ENCODE measurements at regions not wholly inside any gene's neighbourhood (a gene's known extent, or its start where the extent isn't known, plus 50 kb on each side); places are given as distances from the start of the nearest gene placed in this dataset.

GRCh38 chr7:32178677-32179366 lies 108.6 kb upstream of the PDE1C start:
- SMC1A ChIA-PET (ENCODE audit: uncharacterized antibody, unreplicated experiment), result no interaction called here
- in situ Hi-C loops (cut with MboI) (no loop called here), intact Hi-C loops (cut with micrococcal nuclease; ENCODE audit: unreplicated experiment) (no loop called here)
- H3K4me2 ChIP-seq (ENCODE audit: control insufficient read depth, insufficient read depth), result no peak overlapping the region
- CTCF ChIA-PET, result no interaction called here
- no peaks in the 10 kb centered on the region for H3K4me1 ChIP-seq (ENCODE audit: control insufficient read depth, insufficient read depth, low read length)
- no peaks in the 10 kb centered on the region for H3K9me3 ChIP-seq (replicated peaks; ENCODE audit: control insufficient read depth, insufficient read depth, low read length)
- DNase-seq (ENCODE audit: low read depth, low spot score) (no peak), FAIRE-seq (no peak), ATAC-seq (no peak)
- no TSS peak for BruUV-seq (replicated peaks)
- H3K36me3 ChIP-seq (ENCODE audit: control insufficient read depth in 2 of 2, insufficient read depth in 2 of 2, low read length in 1 of 2), result no peaks in the 10 kb centered on the region
- H3K27ac ChIP-seq (ENCODE audit: control insufficient read depth, insufficient read depth), result no peak overlapping the region
- RAD21 ChIA-PET (ENCODE audit: unreplicated experiment), result no interaction called here
- H3K9ac ChIP-seq (ENCODE audit: control insufficient read depth, insufficient read depth, low read length), result no peak overlapping the region
- no peaks in the 10 kb centered on the region for H3K79me2 ChIP-seq (ENCODE audit: control insufficient read depth, insufficient read depth, low read length)
- H4K20me1 ChIP-seq (ENCODE audit: control insufficient read depth, insufficient read depth), result no peaks in the 10 kb centered on the region
- no peaks in the 10 kb centered on the region; a peak in 1 of 4 replicates for H3K27me3 ChIP-seq (replicated peaks in 1 of 2; ENCODE audit: control insufficient read depth in 2 of 2, insufficient read depth in 2 of 2, low read length in 1 of 2)
- H2AFZ ChIP-seq (ENCODE audit: control insufficient read depth, low read depth, low read length), result no peak overlapping the region
- WGBS (ENCODE audit: insufficient coverage, insufficient replicate concordance, low lambda C conversion rate, missing lambda C conversion rate), result 23% methylated on average over 7 of the region's 7 CpGs
- POLR2A ChIA-PET, result no interaction called here
- TF ChIP-seq SUPT20H (IDR thresholded peaks at IDR 0.05; ENCODE audit: borderline replicate concordance, control insufficient read depth, low read depth, low read length) (no peak), SREBF2 (IDR thresholded peaks at IDR 0.05; ENCODE audit: low read length) (no peak), NBN (IDR thresholded peaks at IDR 0.05) (no peak)
- TF ChIP-seq, protein P1, sequence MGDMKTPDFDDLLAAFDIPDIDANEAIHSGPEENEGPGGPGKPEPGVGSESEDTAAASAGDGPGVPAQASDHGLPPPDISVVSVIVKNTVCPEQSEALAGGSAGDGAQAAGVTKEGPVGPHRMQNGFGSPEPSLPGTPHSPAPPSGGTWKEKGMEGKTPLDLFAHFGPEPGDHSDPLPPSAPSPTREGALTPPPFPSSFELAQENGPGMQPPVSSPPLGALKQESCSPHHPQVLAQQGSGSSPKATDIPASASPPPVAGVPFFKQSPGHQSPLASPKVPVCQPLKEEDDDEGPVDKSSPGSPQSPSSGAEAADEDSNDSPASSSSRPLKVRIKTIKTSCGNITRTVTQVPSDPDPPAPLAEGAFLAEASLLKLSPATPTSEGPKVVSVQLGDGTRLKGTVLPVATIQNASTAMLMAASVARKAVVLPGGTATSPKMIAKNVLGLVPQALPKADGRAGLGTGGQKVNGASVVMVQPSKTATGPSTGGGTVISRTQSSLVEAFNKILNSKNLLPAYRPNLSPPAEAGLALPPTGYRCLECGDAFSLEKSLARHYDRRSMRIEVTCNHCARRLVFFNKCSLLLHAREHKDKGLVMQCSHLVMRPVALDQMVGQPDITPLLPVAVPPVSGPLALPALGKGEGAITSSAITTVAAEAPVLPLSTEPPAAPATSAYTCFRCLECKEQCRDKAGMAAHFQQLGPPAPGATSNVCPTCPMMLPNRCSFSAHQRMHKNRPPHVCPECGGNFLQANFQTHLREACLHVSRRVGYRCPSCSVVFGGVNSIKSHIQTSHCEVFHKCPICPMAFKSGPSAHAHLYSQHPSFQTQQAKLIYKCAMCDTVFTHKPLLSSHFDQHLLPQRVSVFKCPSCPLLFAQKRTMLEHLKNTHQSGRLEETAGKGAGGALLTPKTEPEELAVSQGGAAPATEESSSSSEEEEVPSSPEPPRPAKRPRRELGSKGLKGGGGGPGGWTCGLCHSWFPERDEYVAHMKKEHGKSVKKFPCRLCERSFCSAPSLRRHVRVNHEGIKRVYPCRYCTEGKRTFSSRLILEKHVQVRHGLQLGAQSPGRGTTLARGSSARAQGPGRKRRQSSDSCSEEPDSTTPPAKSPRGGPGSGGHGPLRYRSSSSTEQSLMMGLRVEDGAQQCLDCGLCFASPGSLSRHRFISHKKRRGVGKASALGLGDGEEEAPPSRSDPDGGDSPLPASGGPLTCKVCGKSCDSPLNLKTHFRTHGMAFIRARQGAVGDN (IDR thresholded peaks at IDR 0.05), result no peak
- TF ChIP-seq, protein P2, sequence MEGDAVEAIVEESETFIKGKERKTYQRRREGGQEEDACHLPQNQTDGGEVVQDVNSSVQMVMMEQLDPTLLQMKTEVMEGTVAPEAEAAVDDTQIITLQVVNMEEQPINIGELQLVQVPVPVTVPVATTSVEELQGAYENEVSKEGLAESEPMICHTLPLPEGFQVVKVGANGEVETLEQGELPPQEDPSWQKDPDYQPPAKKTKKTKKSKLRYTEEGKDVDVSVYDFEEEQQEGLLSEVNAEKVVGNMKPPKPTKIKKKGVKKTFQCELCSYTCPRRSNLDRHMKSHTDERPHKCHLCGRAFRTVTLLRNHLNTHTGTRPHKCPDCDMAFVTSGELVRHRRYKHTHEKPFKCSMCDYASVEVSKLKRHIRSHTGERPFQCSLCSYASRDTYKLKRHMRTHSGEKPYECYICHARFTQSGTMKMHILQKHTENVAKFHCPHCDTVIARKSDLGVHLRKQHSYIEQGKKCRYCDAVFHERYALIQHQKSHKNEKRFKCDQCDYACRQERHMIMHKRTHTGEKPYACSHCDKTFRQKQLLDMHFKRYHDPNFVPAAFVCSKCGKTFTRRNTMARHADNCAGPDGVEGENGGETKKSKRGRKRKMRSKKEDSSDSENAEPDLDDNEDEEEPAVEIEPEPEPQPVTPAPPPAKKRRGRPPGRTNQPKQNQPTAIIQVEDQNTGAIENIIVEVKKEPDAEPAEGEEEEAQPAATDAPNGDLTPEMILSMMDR (IDR thresholded peaks at IDR 0.05 in 2 of 3, conservative IDR thresholded peaks at IDR 0.05 in 1 of 3; ENCODE audit: control insufficient read depth in 2 of 3, extremely low read depth in 1 of 3, insufficient read depth in 1 of 3, low read depth in 3 of 3, low read length in 3 of 3), result no peak
- H3K4me3 ChIP-seq, result no peak overlapping the region
